PFSK-1 (cell line): ENCODE measurements at regions not wholly inside any gene's neighbourhood (a gene's known extent, or its start where the extent isn't known, plus 50 kb on each side); places are given as distances from the start of the nearest gene placed in this dataset.

Experiments
- FOXP2 ChIP-seq: optimal IDR thresholded peaks from 2 replicates; pipeline ENCODE3; 2011; ENCODE audit warnings: borderline replicate concordance, control low read depth, inconsistent platforms; ENCODE audit not compliant: insufficient read depth; ENCODE audit errors: extremely low read length, extremely low read depth
- POLR2AphosphoS5 ChIP-seq: IDR thresholded peaks from 2 replicates; pipeline ENCODE4 v1.6.1; 2012; ENCODE audit warnings: low read depth, mild to moderate bottlenecking, control low read depth, low read length, moderate library complexity
- SIN3A ChIP-seq: IDR thresholded peaks from 2 replicates; pipeline ENCODE4 v1.6.1; 2012; ENCODE audit warnings: mild to moderate bottlenecking, low read length, moderate library complexity, borderline replicate concordance; ENCODE audit not compliant: insufficient read depth
- TAF1 ChIP-seq: IDR thresholded peaks from 2 replicates; pipeline ENCODE4 v1.6.1; 2012; ENCODE audit warnings: low read length, control low read depth, borderline replicate concordance; ENCODE audit not compliant: insufficient read depth
- TF ChIP-seq, protein P1 (sequence below), 2 experiments: IDR thresholded peaks; 2 replicates each; pipeline versions ENCODE4 v1.6.1 to v1.8.0; 2011 to 2012; ENCODE audit warnings: low read depth in 2 of 2, low read length in 2 of 2, control low read depth in 1 of 2, inconsistent platforms in 1 of 2, mild to moderate bottlenecking in 1 of 2, moderate library complexity in 1 of 2; ENCODE audit not compliant: insufficient read depth in 1 of 2

DNA sequence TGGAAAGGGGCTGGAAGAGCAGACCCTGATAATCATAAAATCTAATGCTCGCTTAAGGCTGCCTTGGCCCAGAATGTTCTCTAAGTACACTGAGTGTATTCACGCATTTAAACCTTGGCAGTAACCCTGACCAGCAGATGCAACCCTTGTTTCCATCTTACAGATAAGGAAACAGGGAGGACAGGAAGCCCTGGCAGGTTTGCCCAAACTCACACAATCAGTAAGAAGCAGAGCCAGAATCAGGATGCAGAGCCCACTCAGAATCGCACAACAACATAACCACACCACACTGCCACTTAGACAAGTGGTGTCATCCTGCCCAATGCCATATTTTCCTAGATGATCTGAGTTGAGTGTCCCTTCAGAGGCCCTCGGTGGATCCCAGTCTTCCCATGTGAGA is 214.5 kb upstream of the HES1 start:
- TF ChIP-seq SIN3A = no peak
- no peak for TF ChIP-seq FOXP2
- TF ChIP-seq, protein P1, sequence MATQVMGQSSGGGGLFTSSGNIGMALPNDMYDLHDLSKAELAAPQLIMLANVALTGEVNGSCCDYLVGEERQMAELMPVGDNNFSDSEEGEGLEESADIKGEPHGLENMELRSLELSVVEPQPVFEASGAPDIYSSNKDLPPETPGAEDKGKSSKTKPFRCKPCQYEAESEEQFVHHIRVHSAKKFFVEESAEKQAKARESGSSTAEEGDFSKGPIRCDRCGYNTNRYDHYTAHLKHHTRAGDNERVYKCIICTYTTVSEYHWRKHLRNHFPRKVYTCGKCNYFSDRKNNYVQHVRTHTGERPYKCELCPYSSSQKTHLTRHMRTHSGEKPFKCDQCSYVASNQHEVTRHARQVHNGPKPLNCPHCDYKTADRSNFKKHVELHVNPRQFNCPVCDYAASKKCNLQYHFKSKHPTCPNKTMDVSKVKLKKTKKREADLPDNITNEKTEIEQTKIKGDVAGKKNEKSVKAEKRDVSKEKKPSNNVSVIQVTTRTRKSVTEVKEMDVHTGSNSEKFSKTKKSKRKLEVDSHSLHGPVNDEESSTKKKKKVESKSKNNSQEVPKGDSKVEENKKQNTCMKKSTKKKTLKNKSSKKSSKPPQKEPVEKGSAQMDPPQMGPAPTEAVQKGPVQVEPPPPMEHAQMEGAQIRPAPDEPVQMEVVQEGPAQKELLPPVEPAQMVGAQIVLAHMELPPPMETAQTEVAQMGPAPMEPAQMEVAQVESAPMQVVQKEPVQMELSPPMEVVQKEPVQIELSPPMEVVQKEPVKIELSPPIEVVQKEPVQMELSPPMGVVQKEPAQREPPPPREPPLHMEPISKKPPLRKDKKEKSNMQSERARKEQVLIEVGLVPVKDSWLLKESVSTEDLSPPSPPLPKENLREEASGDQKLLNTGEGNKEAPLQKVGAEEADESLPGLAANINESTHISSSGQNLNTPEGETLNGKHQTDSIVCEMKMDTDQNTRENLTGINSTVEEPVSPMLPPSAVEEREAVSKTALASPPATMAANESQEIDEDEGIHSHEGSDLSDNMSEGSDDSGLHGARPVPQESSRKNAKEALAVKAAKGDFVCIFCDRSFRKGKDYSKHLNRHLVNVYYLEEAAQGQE (IDR thresholded peaks at IDR 0.05; ENCODE audit: insufficient read depth in 1 of 2, low read depth in 2 of 2, low read length in 2 of 2) = no peak

DNA sequence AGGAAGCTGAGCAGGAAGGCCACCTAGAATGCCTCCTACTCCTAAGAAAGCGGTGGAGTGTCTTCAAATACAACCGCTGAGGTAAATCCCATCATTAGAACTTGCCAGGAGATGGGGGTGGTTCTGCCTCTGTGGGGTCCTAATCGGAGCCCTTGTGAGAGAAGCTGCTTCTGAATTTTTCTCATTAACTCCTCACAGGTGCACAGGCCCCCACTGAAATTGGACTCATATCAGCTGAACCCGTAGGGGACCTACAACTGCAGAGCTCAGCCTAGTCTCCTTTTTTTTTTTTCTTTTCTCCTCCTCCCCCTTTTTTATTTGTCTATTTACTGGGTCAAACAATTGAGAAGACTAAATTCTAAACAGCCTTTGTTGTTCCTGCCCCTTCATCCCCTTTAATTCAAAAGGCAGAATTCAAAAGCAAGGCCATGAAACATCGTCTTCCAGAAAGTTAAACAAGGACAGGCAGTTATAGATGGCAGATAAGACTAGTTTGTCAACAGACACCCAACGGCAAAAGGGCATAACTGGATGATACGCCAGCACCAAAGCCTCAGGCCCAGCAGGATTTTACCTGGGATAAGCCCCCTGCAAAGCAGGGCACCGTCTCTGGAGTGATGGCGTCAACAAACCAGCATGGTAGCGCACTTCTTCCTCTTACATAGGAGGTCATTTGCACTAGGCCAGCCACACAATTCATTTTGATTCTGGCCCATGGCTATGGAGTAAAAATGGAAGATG is 213.7 kb upstream of the HES1 start:
- TF ChIP-seq FOXP2 = no peak
- no peak for TF ChIP-seq TAF1
- no peak for TF ChIP-seq POLR2AphosphoS5

DNA sequence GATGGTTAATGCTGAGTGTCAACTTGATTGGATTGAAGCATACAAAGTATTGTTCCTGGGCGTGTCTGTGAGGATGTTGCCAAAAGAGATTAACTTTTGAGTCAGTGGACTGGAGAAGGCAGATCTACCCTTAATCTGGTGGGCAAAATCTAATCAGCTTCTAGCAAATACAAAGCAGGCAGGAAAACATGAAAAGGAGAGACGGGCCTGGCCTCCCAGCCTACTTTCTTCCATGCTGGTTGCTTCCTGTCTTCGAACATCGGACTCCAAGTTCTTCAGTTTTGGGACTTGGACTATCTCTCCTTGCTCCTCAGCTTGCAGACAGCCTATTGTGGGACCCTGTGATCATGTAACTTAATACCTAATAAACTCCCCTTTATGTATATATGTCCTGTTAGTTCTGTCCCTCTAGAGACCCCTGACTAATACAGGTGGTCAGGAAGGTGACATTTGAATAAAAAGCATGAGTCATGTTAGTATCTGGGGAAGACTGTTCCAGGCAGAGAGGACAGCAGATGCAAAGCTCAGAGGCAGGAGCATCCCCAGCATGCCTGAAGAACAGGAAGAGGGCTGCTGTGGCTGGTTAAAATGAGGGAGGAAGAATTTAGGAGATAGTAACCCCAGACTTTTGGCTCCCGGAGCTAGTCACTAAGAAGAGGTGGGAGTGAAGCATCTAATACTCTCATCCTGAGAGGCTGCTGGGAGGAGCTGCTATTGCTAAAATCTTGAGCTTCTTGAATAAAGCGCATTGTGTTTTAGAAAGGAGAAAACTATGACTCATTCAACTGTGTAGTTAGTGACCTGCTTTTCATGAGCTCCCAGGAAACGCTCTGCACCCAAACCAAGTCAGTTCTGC is 207.4 kb upstream of the HES1 start:
- TF ChIP-seq TAF1 (no peak), POLR2AphosphoS5 (no peak), SIN3A (no peak), FOXP2 (no peak)
- TF ChIP-seq, protein P1 (IDR thresholded peaks at IDR 0.05; ENCODE audit: insufficient read depth in 1 of 2, low read depth in 2 of 2, low read length in 2 of 2) = no peak

DNA sequence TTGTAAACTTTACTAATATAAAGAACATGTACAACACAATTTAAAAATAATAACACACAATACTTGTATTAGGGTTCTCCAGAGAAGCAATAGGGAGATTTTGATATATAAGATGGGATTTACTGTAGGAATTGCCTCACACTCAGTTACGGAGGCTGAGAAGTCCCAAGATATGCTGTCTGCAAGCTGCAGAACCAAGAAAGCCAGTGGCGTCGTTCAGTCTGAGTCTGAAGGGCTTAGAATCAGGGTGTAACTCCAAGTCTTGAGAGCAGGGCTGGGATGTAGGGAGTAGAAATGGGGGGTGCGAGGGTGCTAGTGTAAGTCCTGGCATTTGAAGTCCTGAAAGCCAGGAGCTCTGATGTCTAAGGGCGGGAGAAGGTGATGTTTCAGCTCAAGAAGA is 206.6 kb upstream of the HES1 start:
- TF ChIP-seq SIN3A = no peak
- no peak for TF ChIP-seq POLR2AphosphoS5
- TF ChIP-seq, protein P1 (IDR thresholded peaks at IDR 0.05; ENCODE audit: insufficient read depth in 1 of 2, low read depth in 2 of 2, low read length in 2 of 2) = no peak
- TF ChIP-seq FOXP2 = no peak
- TF ChIP-seq TAF1 = no peak

DNA sequence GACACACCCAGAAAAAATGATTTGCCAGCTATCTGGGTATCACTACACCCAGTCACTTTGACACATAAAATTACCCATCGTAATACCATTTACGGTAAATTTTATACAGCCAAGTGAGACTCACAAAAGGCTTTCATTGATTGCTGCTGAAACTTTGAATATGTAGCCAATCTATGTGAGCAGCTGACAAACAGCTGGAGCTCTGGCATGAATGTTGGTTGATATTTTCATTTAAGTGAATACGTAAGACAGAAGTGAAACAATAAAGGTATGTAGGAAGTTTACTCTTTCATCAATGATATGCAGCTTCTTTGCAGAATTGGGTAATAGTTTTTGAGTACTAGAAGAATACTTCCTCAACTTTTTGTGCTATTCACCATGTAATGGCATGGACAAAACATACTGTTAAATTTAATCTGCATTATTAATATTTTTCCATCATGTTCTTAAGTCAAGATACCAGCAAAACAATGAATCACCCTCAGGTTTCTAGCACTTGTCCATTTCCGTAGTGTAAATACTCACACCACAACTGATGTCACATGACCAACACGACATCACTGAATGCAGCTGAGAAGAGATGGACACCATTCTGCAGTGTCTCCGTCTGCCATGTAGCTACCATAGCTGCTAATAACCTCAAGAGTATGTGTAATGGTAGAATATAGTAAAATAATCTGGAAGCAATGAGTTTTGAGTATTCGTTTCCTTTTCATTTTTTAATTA is 205.9 kb upstream of the HES1 start:
- TF ChIP-seq FOXP2 = no peak
- no peak for TF ChIP-seq POLR2AphosphoS5
- TF ChIP-seq SIN3A = no peak
- TF ChIP-seq, protein P1 (IDR thresholded peaks at IDR 0.05; ENCODE audit: insufficient read depth in 1 of 2, low read depth in 2 of 2, low read length in 2 of 2) = no peak
- no peak for TF ChIP-seq TAF1
